ENCODE measurements at regions not wholly inside any gene's neighbourhood (a gene's known extent, or its start where the extent isn't known, plus 50 kb on each side); places are given as distances from the start of the nearest gene placed in this dataset.
A peak's percentile ranks its signal among the peaks of the same experiment; 100 is the strongest.

GRCh38 chr12:75727577-75727976, 216.2 kb upstream of the KRR1 start:
- DNase-seq (ENCODE audit: low spot score) (no peak), ATAC-seq (ENCODE audit: low read depth) (no peak)
- TF ChIP-seq, protein P1, sequence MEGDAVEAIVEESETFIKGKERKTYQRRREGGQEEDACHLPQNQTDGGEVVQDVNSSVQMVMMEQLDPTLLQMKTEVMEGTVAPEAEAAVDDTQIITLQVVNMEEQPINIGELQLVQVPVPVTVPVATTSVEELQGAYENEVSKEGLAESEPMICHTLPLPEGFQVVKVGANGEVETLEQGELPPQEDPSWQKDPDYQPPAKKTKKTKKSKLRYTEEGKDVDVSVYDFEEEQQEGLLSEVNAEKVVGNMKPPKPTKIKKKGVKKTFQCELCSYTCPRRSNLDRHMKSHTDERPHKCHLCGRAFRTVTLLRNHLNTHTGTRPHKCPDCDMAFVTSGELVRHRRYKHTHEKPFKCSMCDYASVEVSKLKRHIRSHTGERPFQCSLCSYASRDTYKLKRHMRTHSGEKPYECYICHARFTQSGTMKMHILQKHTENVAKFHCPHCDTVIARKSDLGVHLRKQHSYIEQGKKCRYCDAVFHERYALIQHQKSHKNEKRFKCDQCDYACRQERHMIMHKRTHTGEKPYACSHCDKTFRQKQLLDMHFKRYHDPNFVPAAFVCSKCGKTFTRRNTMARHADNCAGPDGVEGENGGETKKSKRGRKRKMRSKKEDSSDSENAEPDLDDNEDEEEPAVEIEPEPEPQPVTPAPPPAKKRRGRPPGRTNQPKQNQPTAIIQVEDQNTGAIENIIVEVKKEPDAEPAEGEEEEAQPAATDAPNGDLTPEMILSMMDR (IDR thresholded peaks at IDR 0.05; ENCODE audit: poor library complexity, severe bottlenecking): no peak
- no peaks in the 10 kb centered on the region for H3K36me3 ChIP-seq (ENCODE audit: low read depth)
- H3K27me3 ChIP-seq (ENCODE audit: insufficient read depth, poor library complexity, severe bottlenecking): no peaks in the 10 kb centered on the region
- H3K4me1 ChIP-seq (ENCODE audit: insufficient read depth, poor library complexity, severe bottlenecking): peaks cover 20% of the 10 kb centered on the region
- no peak overlapping the region for H3K27ac ChIP-seq (ENCODE audit: poor library complexity, severe bottlenecking)
- H3K4me3 ChIP-seq (ENCODE audit: severe bottlenecking): no peak overlapping the region
- no peaks in the 10 kb centered on the region for H3K9me3 ChIP-seq (ENCODE audit: severe bottlenecking)

DNA sequence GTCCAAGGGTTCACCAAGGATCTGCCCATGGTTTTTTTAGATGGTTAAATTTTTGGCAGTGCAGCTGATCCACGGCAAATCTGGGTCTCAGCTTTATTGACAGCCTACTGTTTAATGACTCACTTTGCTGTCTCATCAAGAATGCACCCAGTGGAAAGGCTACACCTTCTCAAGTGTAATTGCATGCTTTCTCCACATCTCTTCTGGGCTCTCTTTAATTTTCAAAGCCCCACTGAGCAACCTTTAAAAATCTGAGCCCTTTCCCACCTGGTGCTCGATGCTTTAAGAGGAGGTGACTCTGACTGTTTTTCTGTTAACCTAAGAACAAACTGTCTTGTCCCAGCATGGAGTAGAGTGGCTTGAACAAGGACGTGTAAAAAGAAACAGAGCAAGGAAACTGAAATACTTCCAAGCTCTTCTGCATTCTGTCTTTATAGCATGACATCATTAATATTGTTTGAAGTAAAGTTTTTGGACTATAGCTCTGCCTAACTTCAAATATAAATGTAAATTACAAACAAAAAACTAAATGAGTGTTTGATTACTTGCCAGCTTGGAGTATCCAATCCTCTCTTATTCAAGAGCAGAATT, 214.2 kb upstream of the KRR1 start:
- Histone ChIP-seq H3K9me3 (ENCODE audit: severe bottlenecking) (no peaks in the 10 kb centered on the region), H3K36me3 (ENCODE audit: low read depth) (no peaks in the 10 kb centered on the region), H3K27ac (ENCODE audit: poor library complexity, severe bottlenecking) (peak overlapping the region; percentile 79), H3K4me1 (ENCODE audit: insufficient read depth, poor library complexity, severe bottlenecking) (peaks cover 39% of the 10 kb centered on the region), H3K4me3 (ENCODE audit: severe bottlenecking) (no peak overlapping the region), H3K27me3 (ENCODE audit: insufficient read depth, poor library complexity, severe bottlenecking) (no peaks in the 10 kb centered on the region)
- DNase-seq (ENCODE audit: low spot score) (no peak), ATAC-seq (ENCODE audit: low read depth) (peak; percentile 83)
- TF ChIP-seq, protein P1 (IDR thresholded peaks at IDR 0.05; ENCODE audit: poor library complexity, severe bottlenecking): peak; percentile 27

GRCh38 chr12:75724928-75725312, 213.5 kb upstream of the KRR1 start:
- Histone ChIP-seq H3K27me3 (ENCODE audit: insufficient read depth, poor library complexity, severe bottlenecking) (no peaks in the 10 kb centered on the region), H3K36me3 (ENCODE audit: low read depth) (no peaks in the 10 kb centered on the region), H3K9me3 (ENCODE audit: severe bottlenecking) (no peaks in the 10 kb centered on the region), H3K27ac (ENCODE audit: poor library complexity, severe bottlenecking) (peak overlapping the region; percentile 79), H3K4me3 (ENCODE audit: severe bottlenecking) (no peak overlapping the region), H3K4me1 (ENCODE audit: insufficient read depth, poor library complexity, severe bottlenecking) (peaks cover 46% of the 10 kb centered on the region)
- ATAC-seq (ENCODE audit: low read depth) (peak; percentile 37; the same call in 1 of the 3 replicates), DNase-seq (ENCODE audit: low spot score) (no peak)
- TF ChIP-seq, protein P1 (IDR thresholded peaks at IDR 0.05; ENCODE audit: poor library complexity, severe bottlenecking): no peak

- TF ChIP-seq, protein P1 (IDR thresholded peaks at IDR 0.05; ENCODE audit: poor library complexity, severe bottlenecking): no peak
- Histone ChIP-seq H3K4me3 (ENCODE audit: severe bottlenecking) (no peak overlapping the region), H3K27ac (ENCODE audit: poor library complexity, severe bottlenecking) (peak overlapping the region; percentile 79), H3K4me1 (ENCODE audit: insufficient read depth, poor library complexity, severe bottlenecking) (peaks cover 48% of the 10 kb centered on the region), H3K9me3 (ENCODE audit: severe bottlenecking) (no peaks in the 10 kb centered on the region), H3K36me3 (ENCODE audit: low read depth) (no peaks in the 10 kb centered on the region), H3K27me3 (ENCODE audit: insufficient read depth, poor library complexity, severe bottlenecking) (no peaks in the 10 kb centered on the region)
- DNase-seq (ENCODE audit: low spot score): no peak
- no peak for ATAC-seq (ENCODE audit: low read depth)
Observed at GRCh38 chr12:75724307-75724927, 213.0 kb upstream of the KRR1 start.

GRCh38 chr12:75722714-75723200, 211.3 kb upstream of the KRR1 start:
- H3K27me3 ChIP-seq (ENCODE audit: insufficient read depth, poor library complexity, severe bottlenecking): no peaks in the 10 kb centered on the region
- no peaks in the 10 kb centered on the region for H3K36me3 ChIP-seq (ENCODE audit: low read depth)
- TF ChIP-seq, protein P1 (IDR thresholded peaks at IDR 0.05; ENCODE audit: poor library complexity, severe bottlenecking): no peak
- peaks cover 48% of the 10 kb centered on the region for H3K4me1 ChIP-seq (ENCODE audit: insufficient read depth, poor library complexity, severe bottlenecking)
- ATAC-seq (ENCODE audit: low read depth) (0 out of 3 replicates have a peak, but pooled peaks have one; percentile 40), DNase-seq (ENCODE audit: low spot score) (no peak)
- H3K9me3 ChIP-seq (ENCODE audit: severe bottlenecking): no peaks in the 10 kb centered on the region
- H3K27ac ChIP-seq (ENCODE audit: poor library complexity, severe bottlenecking): peak overlapping the region; percentile 79
- no peak overlapping the region for H3K4me3 ChIP-seq (ENCODE audit: severe bottlenecking)
